ENCODE measurements at regions not wholly inside any gene's neighbourhood (a gene's known extent, or its start where the extent isn't known, plus 50 kb on each side); places are given as distances from the start of the nearest gene placed in this dataset.
"Not testable (repeated sequence)": the region's sequence is repeated elsewhere in the genome, so short reads cannot be mapped to it uniquely, and the experiment has no call there.

GRCh38 chr2:138902239-138902871, 122.2 kb upstream of the NXPH2 start:
- DNase-seq: no peak

- no peak for DNase-seq
These were observed 121.3 kb upstream of the NXPH2 start for GRCh38 chr2:138901530-138901929.

GRCh38 chr2:138898855-138899254, 118.7 kb upstream of the NXPH2 start:
- DNase-seq: no peak

- no peak for DNase-seq
These were observed 117.1 kb upstream of the NXPH2 start for GRCh38 chr2:138897274-138897673.

GRCh38 chr2:138893746-138894145, 113.6 kb upstream of the NXPH2 start:
- no peak for DNase-seq

DNA sequence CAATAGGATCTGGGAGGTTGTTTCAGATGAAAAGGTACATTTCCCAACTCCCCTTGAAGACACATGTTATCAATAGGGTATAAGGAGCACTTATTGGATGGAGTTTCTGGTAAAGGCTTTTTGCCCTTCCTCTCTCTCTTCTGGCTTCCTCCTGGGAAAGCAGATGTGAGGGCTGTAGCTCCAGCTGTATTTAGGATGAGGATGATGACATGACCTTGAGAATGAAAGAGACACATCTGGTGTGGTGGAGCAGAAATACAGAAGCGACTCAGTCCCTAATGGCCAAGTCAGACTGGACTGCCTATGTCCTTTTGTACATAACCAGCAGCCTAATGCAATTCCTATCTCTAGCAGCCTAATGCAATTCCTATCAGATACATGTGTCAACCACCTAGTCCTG, 100.9 kb upstream of the NXPH2 start:
- no peak for DNase-seq

- no peak for DNase-seq
These were observed 99.7 kb upstream of the NXPH2 start for GRCh38 chr2:138879931-138880330.

GRCh38 chr2:138877421-138877820, 97.2 kb upstream of the NXPH2 start:
- no peak for DNase-seq

DNA sequence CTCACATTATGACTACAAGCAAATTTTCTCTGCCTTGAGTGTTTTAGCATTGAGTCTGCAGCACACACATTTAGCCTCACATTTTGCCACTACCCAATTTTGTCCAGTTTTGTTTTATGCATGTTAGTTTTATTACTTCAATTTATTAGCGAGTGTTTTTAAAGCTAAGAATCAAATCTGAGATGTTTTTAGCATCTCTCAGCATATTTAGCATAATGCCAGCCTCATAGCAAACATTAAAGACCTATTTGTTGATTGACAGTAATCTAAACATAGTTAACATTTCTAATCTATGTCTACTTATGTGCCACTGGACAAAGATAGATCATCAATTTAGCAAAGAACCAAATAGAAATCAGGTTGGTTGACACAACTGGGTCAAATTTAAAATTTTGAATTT, 94.1 kb upstream of the NXPH2 start:
- DNase-seq: no peak

- not testable (repeated sequence) for DNase-seq
These were observed 91.9 kb upstream of the NXPH2 start for GRCh38 chr2:138872116-138872515.

- DNase-seq: no peak
These were observed 91.1 kb upstream of the NXPH2 start for GRCh38 chr2:138871312-138871711.

DNA sequence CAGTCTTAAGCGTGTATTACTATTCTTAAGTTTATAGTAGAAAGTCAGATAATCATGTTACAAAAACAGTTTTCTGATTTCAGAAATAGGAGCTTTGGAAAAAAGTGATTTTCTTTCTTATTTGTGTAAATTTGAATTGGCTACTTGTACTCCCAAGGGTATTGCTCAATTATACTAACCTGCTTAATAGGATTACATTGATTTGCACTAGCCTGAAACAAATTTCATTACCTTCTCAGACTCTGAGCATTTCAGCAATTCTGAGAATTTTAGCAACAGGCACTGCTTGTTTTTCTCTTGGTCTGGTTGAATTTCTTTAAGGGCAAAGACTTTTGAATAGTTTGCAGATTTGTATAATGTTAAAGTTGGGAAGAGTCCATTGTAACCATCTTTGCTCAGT, 87.2 kb upstream of the NXPH2 start:
- DNase-seq: no peak

GRCh38 chr2:138866797-138867196, 86.6 kb upstream of the NXPH2 start:
- no peak for DNase-seq

DNA sequence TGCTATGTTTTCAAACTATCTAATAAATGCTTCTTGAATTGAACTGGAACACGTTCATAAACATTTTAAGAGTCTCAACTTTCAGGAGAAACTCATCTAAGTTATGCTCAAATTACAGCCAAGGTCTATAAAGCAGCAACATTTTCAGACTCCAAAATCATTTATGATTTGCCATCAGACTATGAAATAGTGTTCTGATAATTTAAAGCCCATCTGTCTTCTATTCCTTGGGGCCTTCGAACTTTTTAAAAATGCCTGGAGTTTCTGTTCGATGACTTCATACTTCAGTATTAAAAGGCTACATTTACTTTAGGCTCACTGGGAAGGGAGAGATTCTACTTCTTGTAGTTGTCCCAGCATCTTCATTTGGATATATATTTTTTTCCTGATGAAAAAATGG, 73.6 kb upstream of the NXPH2 start:
- no peak for DNase-seq

DNA sequence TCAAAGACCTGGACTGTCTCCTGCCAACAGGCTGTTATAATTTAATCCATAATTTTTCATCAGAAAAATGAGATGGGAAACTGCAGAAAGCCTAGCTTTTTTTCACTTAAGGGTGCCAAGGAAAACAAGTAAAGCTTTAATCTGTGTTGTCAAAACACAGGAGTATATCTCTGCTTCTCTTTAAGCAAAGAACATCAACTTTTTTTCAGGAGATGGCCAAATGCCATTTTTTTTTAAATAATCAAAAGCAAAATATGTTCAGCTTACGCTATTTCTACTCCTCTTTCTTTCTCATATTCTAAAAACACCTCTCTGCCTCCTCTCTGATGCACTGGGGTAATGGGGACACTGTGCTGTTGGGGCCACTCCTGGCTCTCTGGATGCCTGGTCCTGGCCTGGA, 73.1 kb upstream of the NXPH2 start:
- DNase-seq: no peak

- peak; percentile 47 for DNase-seq
These were observed 66.1 kb upstream of the NXPH2 start for GRCh38 chr2:138846216-138846821.

DNA sequence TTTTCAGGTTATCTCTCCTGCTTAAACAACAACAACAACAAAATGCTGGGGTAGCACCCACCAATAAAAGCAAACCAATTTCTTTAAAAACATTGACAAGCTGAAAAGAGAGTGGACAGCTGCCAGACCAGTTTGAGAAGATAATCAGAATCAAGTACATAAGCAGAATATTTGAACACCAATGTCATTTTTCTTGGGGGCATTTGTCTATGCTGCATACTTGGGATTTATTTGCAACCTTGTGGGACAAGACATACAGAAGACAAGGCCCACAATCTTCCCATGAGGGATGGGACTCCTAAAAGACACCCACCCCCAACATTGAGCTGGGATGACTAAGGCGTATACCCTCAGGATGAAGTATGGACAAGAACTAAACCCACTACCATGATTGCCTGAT, 62.2 kb upstream of the NXPH2 start:
- no peak for DNase-seq

DNA sequence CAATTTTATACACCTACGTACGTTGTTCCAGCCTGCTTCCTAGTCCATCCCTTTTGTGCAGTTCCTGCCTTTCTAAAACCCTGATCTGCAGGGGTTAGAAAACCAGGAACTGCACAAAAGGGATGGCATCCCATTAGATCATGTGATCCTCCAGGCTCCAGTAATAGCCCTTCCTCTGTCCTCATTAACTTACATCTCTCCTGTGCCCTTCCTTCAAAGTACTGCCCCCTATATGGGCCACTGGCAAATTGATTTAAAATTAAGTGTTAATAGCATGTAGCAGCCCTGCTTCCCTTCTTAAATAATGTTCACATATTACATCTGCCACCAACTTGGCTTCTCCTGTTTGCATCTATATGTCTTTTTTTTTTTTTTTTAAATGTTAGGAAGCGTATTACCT, 61.3 kb upstream of the NXPH2 start:
- no peak for DNase-seq

GRCh38 chr2:138838851-138839620, 58.8 kb upstream of the NXPH2 start:
- DNase-seq: no peak

GRCh38 chr2:138831691-138832090, 51.5 kb upstream of the NXPH2 start:
- no peak for DNase-seq

- DNase-seq: no peak
These were observed 51.0 kb upstream of the NXPH2 start for GRCh38 chr2:138831154-138831553.

- no peak for DNase-seq
These were observed 50.4 kb upstream of the NXPH2 start for GRCh38 chr2:138830547-138830946.
